Astrocyte (in vitro differentiated cells and primary cell): ENCODE measurements at regions not wholly inside any gene's neighbourhood (a gene's known extent, or its start where the extent isn't known, plus 50 kb on each side); places are given as distances from the start of the nearest gene placed in this dataset.
"Not testable (repeated sequence)": the region's sequence is repeated elsewhere in the genome, so short reads cannot be mapped to it uniquely, and the experiment has no call there.

Experiments
- DNase-seq: peaks from one replicate; pipeline ENCODE4 v3.0.0-alpha.2; 2010; ENCODE audit warnings: low read depth
- FAIRE-seq: peaks from 2 replicates; lab custom pipeline; 2011; peaks lifted over from hg19 to GRCh38; lab: Jason Lieb, UNC
- H2AFZ ChIP-seq: 2 replicates; pipeline ENCODE4 v1.6.0; 2012; ENCODE audit warnings: low read depth, low read length, inconsistent platforms
- H3K27ac ChIP-seq: 2 replicates; pipeline ENCODE4 v1.5.1; 2011; ENCODE audit warnings: low read depth, low read length, inconsistent platforms
- H3K27me3 ChIP-seq: 2 replicates; pipeline ENCODE4 v1.6.0; 2011; ENCODE audit warnings: low read length, inconsistent platforms; ENCODE audit not compliant: insufficient read depth
- H3K36me3 ChIP-seq: 2 replicates; pipeline ENCODE4 v1.5.1; 2011; ENCODE audit warnings: low read length, inconsistent platforms; ENCODE audit not compliant: insufficient read depth
- H3K4me1 ChIP-seq: 2 replicates; pipeline ENCODE4 v1.5.1; 2011; ENCODE audit warnings: low read length, inconsistent platforms; ENCODE audit not compliant: insufficient read depth
- H3K4me2 ChIP-seq: 2 replicates; pipeline ENCODE4 v1.6.0; 2012; ENCODE audit warnings: low read length, inconsistent platforms
- H3K4me3 ChIP-seq: 2 replicates; pipeline ENCODE4 v1.5.1; 2011; ENCODE audit warnings: low read depth, mild to moderate bottlenecking, low read length, inconsistent platforms; ENCODE audit not compliant: insufficient read depth
- H3K79me2 ChIP-seq: 2 replicates; pipeline ENCODE4 v1.6.0; 2012; ENCODE audit warnings: mild to moderate bottlenecking, low read length, inconsistent platforms; ENCODE audit not compliant: insufficient read depth
- H3K9ac ChIP-seq: 2 replicates; pipeline ENCODE4 v1.6.0; 2012; ENCODE audit warnings: mild to moderate bottlenecking, low read length, inconsistent platforms
- H3K9me3 ChIP-seq: 2 replicates; pipeline ENCODE4 v1.5.1; 2012; ENCODE audit warnings: low read depth, mild to moderate bottlenecking, low read length, inconsistent platforms; ENCODE audit not compliant: insufficient read depth
- H4K20me1 ChIP-seq: 2 replicates; pipeline ENCODE4 v1.6.0; 2012; ENCODE audit warnings: low read length, inconsistent platforms; ENCODE audit not compliant: insufficient read depth
- H3K27ac Mint-ChIP-seq: one replicate; pipeline ENCODE4 v1.8.0; 2021; ENCODE audit warnings: mild to moderate bottlenecking, mixed read lengths; ENCODE audit not compliant: unreplicated experiment
- H3K27me3 Mint-ChIP-seq: one replicate; pipeline ENCODE4 v1.8.0; 2021; ENCODE audit warnings: low read depth, mixed read lengths; ENCODE audit not compliant: unreplicated experiment
- H3K36me3 Mint-ChIP-seq: one replicate; pipeline ENCODE4 v1.8.0; 2021; ENCODE audit warnings: low read depth, mixed read lengths; ENCODE audit not compliant: unreplicated experiment
- H3K4me1 Mint-ChIP-seq: one replicate; pipeline ENCODE4 v1.8.0; 2021; ENCODE audit warnings: low read depth, mixed read lengths; ENCODE audit not compliant: unreplicated experiment
- H3K4me3 Mint-ChIP-seq: one replicate; pipeline ENCODE4 v1.8.0; 2021; ENCODE audit warnings: mild to moderate bottlenecking, moderate library complexity, mixed read lengths; ENCODE audit not compliant: unreplicated experiment
- H3K9me3 Mint-ChIP-seq: one replicate; pipeline ENCODE4 v1.8.0; 2021; ENCODE audit warnings: mild to moderate bottlenecking, mixed read lengths; ENCODE audit not compliant: unreplicated experiment
- CTCF ChIP-seq: IDR thresholded peaks from 2 replicates; pipeline ENCODE4 v1.5.1; 2011; ENCODE audit warnings: low read depth, mild to moderate bottlenecking, inconsistent platforms, low read length, moderate library complexity; ENCODE audit not compliant: insufficient read depth
- EZH2 ChIP-seq: IDR thresholded peaks from 2 replicates; pipeline ENCODE4 v1.6.1; 2012; ENCODE audit warnings: mild to moderate bottlenecking, low read length, inconsistent platforms; ENCODE audit not compliant: insufficient read depth

- Histone ChIP-seq H2AFZ (no peak overlapping the region), H3K27me3 (no peaks in the 10 kb centered on the region), H3K36me3 (no peaks in the 10 kb centered on the region), H3K9ac (no peak overlapping the region), H3K4me3 (no peak overlapping the region), H3K27ac (no peak overlapping the region), H4K20me1 (no peaks in the 10 kb centered on the region), H3K79me2 (no peaks in the 10 kb centered on the region), H3K4me1 (no peaks in the 10 kb centered on the region), H3K4me2 (no peak overlapping the region), H3K9me3 (no peaks in the 10 kb centered on the region)
- DNase-seq: no peak
- Mint-ChIP-seq H3K27ac (no peak overlapping the region), H3K4me3 (no peak overlapping the region), H3K36me3 (no peaks in the 10 kb centered on the region), H3K4me1 (no peaks in the 10 kb centered on the region), H3K27me3 (no peaks in the 10 kb centered on the region), H3K9me3 (no peaks in the 10 kb centered on the region)
- TF ChIP-seq EZH2: no peak
- no peak for TF ChIP-seq CTCF
- no peak for FAIRE-seq
These were observed 142.3 kb upstream of the LRRTM4 start for GRCh38 chr2:77664491-77664890.

GRCh38 chr2:77666251-77666980 is 144.2 kb upstream of the LRRTM4 start:
- Histone ChIP-seq H4K20me1 (no peaks in the 10 kb centered on the region), H2AFZ (no peak overlapping the region), H3K9ac (no peak overlapping the region), H3K4me1 (no peaks in the 10 kb centered on the region), H3K4me3 (no peak overlapping the region), H3K27ac (no peak overlapping the region), H3K27me3 (no peaks in the 10 kb centered on the region), H3K36me3 (no peaks in the 10 kb centered on the region), H3K79me2 (no peaks in the 10 kb centered on the region), H3K9me3 (no peaks in the 10 kb centered on the region), H3K4me2 (no peak overlapping the region)
- Mint-ChIP-seq H3K4me1 (no peaks in the 10 kb centered on the region), H3K27ac (no peak overlapping the region), H3K36me3 (no peaks in the 10 kb centered on the region), H3K9me3 (no peaks in the 10 kb centered on the region), H3K27me3 (no peaks in the 10 kb centered on the region), H3K4me3 (no peak overlapping the region)
- DNase-seq (no peak), FAIRE-seq (no peak)
- TF ChIP-seq EZH2: no peak
- no peak for TF ChIP-seq CTCF

- H3K9ac ChIP-seq, H3K9me3 Mint-ChIP-seq, H2AFZ ChIP-seq, H3K4me3 ChIP-seq, H3K4me1 Mint-ChIP-seq, H3K27me3 ChIP-seq, DNase-seq, H3K4me1 ChIP-seq, H4K20me1 ChIP-seq, H3K4me3 Mint-ChIP-seq, H3K9me3 ChIP-seq, FAIRE-seq, H3K27ac ChIP-seq, H3K36me3 Mint-ChIP-seq, H3K27ac Mint-ChIP-seq, H3K79me2 ChIP-seq, H3K4me2 ChIP-seq, H3K36me3 ChIP-seq, H3K27me3 Mint-ChIP-seq: not testable (repeated sequence)
These were observed 162.6 kb upstream of the LRRTM4 start for GRCh38 chr2:77684543-77685319.
